Endothelial cell (in vitro differentiated cells): ENCODE measurements at regions not wholly inside any gene's neighbourhood (a gene's known extent, or its start where the extent isn't known, plus 50 kb on each side); places are given as distances from the start of the nearest gene placed in this dataset.
"Not testable (repeated sequence)": the region's sequence is repeated elsewhere in the genome, so short reads cannot be mapped to it uniquely, and the experiment has no call there.

Experiments used
- DNase-seq: peaks from one replicate; pipeline ENCODE4 v3.0.0; 2021; ENCODE audit warnings: low spot score
- H3K27ac Mint-ChIP-seq: one replicate; pipeline ENCODE4 v1.8.0; 2021; ENCODE audit warnings: mixed read lengths, inconsistent platforms; ENCODE audit not compliant: unreplicated experiment
- H3K27me3 Mint-ChIP-seq: one replicate; pipeline ENCODE4 v1.8.0; 2021; ENCODE audit warnings: mild to moderate bottlenecking, moderate library complexity, mixed read lengths, inconsistent platforms; ENCODE audit not compliant: unreplicated experiment
- H3K36me3 Mint-ChIP-seq: one replicate; pipeline ENCODE4 v1.8.0; 2021; ENCODE audit warnings: mild to moderate bottlenecking, low read depth, mixed read lengths, inconsistent platforms; ENCODE audit not compliant: unreplicated experiment
- H3K4me1 Mint-ChIP-seq: one replicate; pipeline ENCODE4 v1.8.0; 2021; ENCODE audit warnings: mild to moderate bottlenecking, mixed read lengths, inconsistent platforms; ENCODE audit not compliant: unreplicated experiment
- H3K4me3 Mint-ChIP-seq: one replicate; pipeline ENCODE4 v1.8.0; 2021; ENCODE audit warnings: mild to moderate bottlenecking, mixed read lengths, inconsistent platforms; ENCODE audit not compliant: unreplicated experiment
- H3K9me3 Mint-ChIP-seq: one replicate; pipeline ENCODE4 v1.8.0; 2021; ENCODE audit warnings: mixed read lengths, inconsistent platforms; ENCODE audit not compliant: unreplicated experiment
- CTCF ChIP-seq: fragments of 200-600 bp; sonication (generic); IDR thresholded peaks from one replicate; pipeline ENCODE4 v1.5.0; 2021; ENCODE audit warnings: antibody characterized with exemption; ENCODE audit not compliant: unreplicated experiment

- no peak overlapping the region for H3K4me3 Mint-ChIP-seq
- no peaks in the 10 kb centered on the region for H3K9me3 Mint-ChIP-seq
- peaks cover 3% of the 10 kb centered on the region for H3K27me3 Mint-ChIP-seq
- no peak for TF ChIP-seq CTCF
- no peak for DNase-seq
- no peak overlapping the region for H3K27ac Mint-ChIP-seq
- peaks cover 8% of the 10 kb centered on the region for H3K4me1 Mint-ChIP-seq
- peaks cover 20% of the 10 kb centered on the region for H3K36me3 Mint-ChIP-seq
Measured at GRCh38 chr20:19838468-19838867, 80.4 kb downstream of the RIN2 start.

GRCh38 chr20:19839053-19839452, 81.0 kb downstream of the RIN2 start:
- TF ChIP-seq CTCF = no peak
- no peak for DNase-seq
- H3K4me3 Mint-ChIP-seq = no peak overlapping the region
- peaks cover 3% of the 10 kb centered on the region for H3K27me3 Mint-ChIP-seq
- H3K36me3 Mint-ChIP-seq = peaks cover 20% of the 10 kb centered on the region
- H3K4me1 Mint-ChIP-seq = peaks cover 8% of the 10 kb centered on the region
- H3K9me3 Mint-ChIP-seq = no peaks in the 10 kb centered on the region
- no peak overlapping the region for H3K27ac Mint-ChIP-seq

GRCh38 chr20:19840111-19840710, 82.2 kb downstream of the RIN2 start:
- Mint-ChIP-seq H3K27me3 (peaks cover 3% of the 10 kb centered on the region), H3K4me1 (peaks cover 4% of the 10 kb centered on the region), H3K4me3 (no peak overlapping the region), H3K9me3 (no peaks in the 10 kb centered on the region), H3K36me3 (peaks cover 20% of the 10 kb centered on the region), H3K27ac (no peak overlapping the region)
- DNase-seq = no peak
- no peak for TF ChIP-seq CTCF

- TF ChIP-seq CTCF = no peak
- no peak for DNase-seq
- peaks cover 3% of the 10 kb centered on the region for H3K27me3 Mint-ChIP-seq
- H3K27ac Mint-ChIP-seq = no peak overlapping the region
- H3K4me1 Mint-ChIP-seq = peaks cover 4% of the 10 kb centered on the region
- peaks cover 20% of the 10 kb centered on the region for H3K36me3 Mint-ChIP-seq
- no peaks in the 10 kb centered on the region for H3K9me3 Mint-ChIP-seq
- H3K4me3 Mint-ChIP-seq = no peak overlapping the region
Measured at GRCh38 chr20:19841740-19842139, 83.7 kb downstream of the RIN2 start.

GRCh38 chr20:19844850-19845249, 86.8 kb downstream of the RIN2 start:
- DNase-seq, H3K9me3 Mint-ChIP-seq, H3K27ac Mint-ChIP-seq, H3K27me3 Mint-ChIP-seq, H3K4me3 Mint-ChIP-seq, H3K4me1 Mint-ChIP-seq: not testable (repeated sequence)
- H3K36me3 Mint-ChIP-seq = peaks cover 17% of the 10 kb centered on the region
